ENCODE measurements at regions not wholly inside any gene's neighbourhood (a gene's known extent, or its start where the extent isn't known, plus 50 kb on each side); places are given as distances from the start of the nearest gene placed in this dataset.

DNA sequence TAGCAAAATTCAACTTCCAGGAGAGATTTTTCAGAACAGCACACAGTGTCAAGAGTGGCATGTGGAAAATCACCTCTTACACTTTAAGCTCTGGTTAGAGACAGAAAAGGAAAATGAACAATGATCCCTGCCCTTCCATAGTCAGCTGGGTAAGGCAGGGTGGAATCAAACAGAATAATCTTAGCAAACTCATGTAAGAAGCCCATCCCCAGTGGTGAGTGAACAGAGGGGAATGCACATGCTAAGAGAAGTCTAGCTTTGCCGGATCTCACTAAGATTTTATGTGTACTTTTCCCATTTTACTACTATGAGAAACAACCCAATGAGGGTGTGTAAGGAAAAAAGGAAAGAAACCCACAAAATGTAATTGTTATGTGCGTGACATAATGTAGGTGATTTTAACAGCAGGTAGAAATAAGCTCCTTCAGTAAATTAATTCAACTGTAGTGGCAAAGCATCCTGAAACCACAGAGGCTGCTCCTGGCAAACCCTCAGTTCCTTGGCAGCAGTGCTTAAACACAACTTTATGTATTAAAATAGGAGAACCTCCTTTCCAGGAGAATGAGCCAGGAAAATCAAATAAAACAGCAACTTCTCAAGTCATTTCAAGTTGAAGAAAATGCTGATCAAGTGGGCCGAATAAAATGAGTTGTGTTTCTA lies 366.0 kb upstream of the TRPC7 start:
- H3K9me3 ChIP-seq (replicated peaks in 1 of 3) = no peaks in the 10 kb centered on the region
- no peaks in the 10 kb centered on the region for H3K36me3 ChIP-seq (replicated peaks in 1 of 2)
- no peak overlapping the region for H3K4me3 ChIP-seq
- peaks cover 0 to 7% of the 10 kb centered on the region in 2 donors for H3K4me1 ChIP-seq (replicated peaks in 1 of 2)
- no peak overlapping the region for H3K27ac ChIP-seq
- DNase-seq = no peak
- intact Hi-C loops (cut with DNase I) = no loop called here
- TF ChIP-seq, protein P1, sequence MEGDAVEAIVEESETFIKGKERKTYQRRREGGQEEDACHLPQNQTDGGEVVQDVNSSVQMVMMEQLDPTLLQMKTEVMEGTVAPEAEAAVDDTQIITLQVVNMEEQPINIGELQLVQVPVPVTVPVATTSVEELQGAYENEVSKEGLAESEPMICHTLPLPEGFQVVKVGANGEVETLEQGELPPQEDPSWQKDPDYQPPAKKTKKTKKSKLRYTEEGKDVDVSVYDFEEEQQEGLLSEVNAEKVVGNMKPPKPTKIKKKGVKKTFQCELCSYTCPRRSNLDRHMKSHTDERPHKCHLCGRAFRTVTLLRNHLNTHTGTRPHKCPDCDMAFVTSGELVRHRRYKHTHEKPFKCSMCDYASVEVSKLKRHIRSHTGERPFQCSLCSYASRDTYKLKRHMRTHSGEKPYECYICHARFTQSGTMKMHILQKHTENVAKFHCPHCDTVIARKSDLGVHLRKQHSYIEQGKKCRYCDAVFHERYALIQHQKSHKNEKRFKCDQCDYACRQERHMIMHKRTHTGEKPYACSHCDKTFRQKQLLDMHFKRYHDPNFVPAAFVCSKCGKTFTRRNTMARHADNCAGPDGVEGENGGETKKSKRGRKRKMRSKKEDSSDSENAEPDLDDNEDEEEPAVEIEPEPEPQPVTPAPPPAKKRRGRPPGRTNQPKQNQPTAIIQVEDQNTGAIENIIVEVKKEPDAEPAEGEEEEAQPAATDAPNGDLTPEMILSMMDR (IDR thresholded peaks at IDR 0.05) = no peak
- no peak for TF ChIP-seq POLR2A (IDR thresholded peaks at IDR 0.05)
- no peaks in the 10 kb centered on the region for H3K27me3 ChIP-seq
- 78 to 86% (median 82%) methylated on average over 3 of the region's 3 CpGs for whole genome bisulfite sequencing, 4 donors

DNA sequence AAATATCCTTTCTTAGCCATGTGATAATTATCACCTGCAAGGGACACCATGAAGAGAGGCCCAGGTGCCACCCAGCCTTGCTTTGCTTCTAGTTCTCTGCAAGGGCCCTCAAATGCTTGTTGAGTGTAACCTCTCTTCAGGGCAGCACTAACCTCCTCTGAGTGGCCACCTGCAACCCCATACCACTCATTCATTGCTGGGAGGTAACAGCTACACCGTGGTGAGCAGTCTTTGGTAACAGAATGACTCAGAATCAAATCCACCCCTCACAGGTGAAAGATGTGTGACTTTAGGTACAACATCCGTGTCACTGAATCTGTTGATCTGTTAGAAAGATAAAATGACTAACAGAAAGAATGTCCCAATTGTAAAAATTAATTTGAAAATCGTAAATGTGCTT lies 365.1 kb upstream of the TRPC7 start:
- peaks cover 0 to 7% of the 10 kb centered on the region in 2 donors for H3K4me1 ChIP-seq (replicated peaks in 1 of 2)
- TF ChIP-seq POLR2A (IDR thresholded peaks at IDR 0.05) = no peak
- TF ChIP-seq, protein P1 (IDR thresholded peaks at IDR 0.05) = no peak
- no peak overlapping the region for H3K4me3 ChIP-seq
- intact Hi-C loops (cut with DNase I) = no loop called here
- no peaks in the 10 kb centered on the region for H3K27me3 ChIP-seq
- H3K9me3 ChIP-seq (replicated peaks in 1 of 3) = no peaks in the 10 kb centered on the region
- no peak overlapping the region for H3K27ac ChIP-seq
- DNase-seq = no peak
- no peaks in the 10 kb centered on the region for H3K36me3 ChIP-seq (replicated peaks in 1 of 2)
- 69 to 75% (median 72%) methylated on average over 2 to 3 of the region's 3 CpGs for WGBS, 4 donors

DNA sequence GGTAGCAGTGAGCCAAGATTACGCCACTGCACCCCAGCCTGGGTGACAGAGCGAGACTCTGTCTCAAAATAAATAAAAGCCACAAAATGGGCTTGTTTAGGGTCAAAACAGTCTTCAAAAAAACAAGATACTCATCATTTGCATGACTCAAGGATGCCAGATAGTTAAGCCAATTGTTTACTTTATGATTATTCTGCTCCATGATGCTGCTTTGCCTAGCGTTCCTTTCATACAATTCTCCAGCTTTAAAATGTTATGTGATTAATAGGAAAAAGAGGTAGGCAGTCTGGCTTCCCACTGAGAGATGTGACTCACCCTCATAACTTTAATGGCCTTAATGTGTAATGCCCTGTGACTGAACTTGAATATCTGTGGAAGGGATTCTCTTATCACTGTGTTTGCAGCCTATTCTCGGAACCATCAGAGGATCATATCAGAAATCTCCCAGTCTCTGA lies 364.6 kb upstream of the TRPC7 start:
- TF ChIP-seq, protein P1 (IDR thresholded peaks at IDR 0.05) = no peak
- no peak for TF ChIP-seq POLR2A (IDR thresholded peaks at IDR 0.05)
- peaks cover 0 to 7% of the 10 kb centered on the region in 2 donors for H3K4me1 ChIP-seq (replicated peaks in 1 of 2)

GRCh38 chr5:136726506-136726905 lies 361.2 kb upstream of the TRPC7 start:
- Histone ChIP-seq H3K4me3 (no peak overlapping the region), H3K9me3 (replicated peaks in 1 of 3) (no peaks in the 10 kb centered on the region), H3K27me3 (no peaks in the 10 kb centered on the region), H3K27ac (no peak overlapping the region), H3K36me3 (replicated peaks in 1 of 2) (no peaks in the 10 kb centered on the region), H3K4me1 (replicated peaks in 1 of 2) (peaks cover 0 to 7% of the 10 kb centered on the region in 2 donors)
- 65 to 75% (median 69%) methylated on average over 2 of the region's 2 CpGs for WGBS, 4 donors
- no peak for DNase-seq
- TF ChIP-seq, protein P1 (IDR thresholded peaks at IDR 0.05) = no peak
- TF ChIP-seq POLR2A (IDR thresholded peaks at IDR 0.05) = no peak
- intact Hi-C loops (cut with DNase I) = no loop called here

More for the DNA sequence above, 364.6 kb upstream of the TRPC7 start:
- no peaks in the 10 kb centered on the region for H3K36me3 ChIP-seq (replicated peaks in 1 of 2)
- intact Hi-C loops (cut with DNase I) = no loop called here
- no peak overlapping the region for H3K4me3 ChIP-seq
- H3K27ac ChIP-seq = no peak overlapping the region
- no peaks in the 10 kb centered on the region for H3K9me3 ChIP-seq (replicated peaks in 1 of 3)
- no peaks in the 10 kb centered on the region for H3K27me3 ChIP-seq
- peak in 3 of 7 donors; percentile 1 to 24 (median 8) for DNase-seq
- 48 to 56% (median 55%) methylated on average over 4 of the region's 4 CpGs for WGBS, 4 donors
